ENCODE measurements at regions not wholly inside any gene's neighbourhood (a gene's known extent, or its start where the extent isn't known, plus 50 kb on each side); places are given as distances from the start of the nearest gene placed in this dataset.

DNA sequence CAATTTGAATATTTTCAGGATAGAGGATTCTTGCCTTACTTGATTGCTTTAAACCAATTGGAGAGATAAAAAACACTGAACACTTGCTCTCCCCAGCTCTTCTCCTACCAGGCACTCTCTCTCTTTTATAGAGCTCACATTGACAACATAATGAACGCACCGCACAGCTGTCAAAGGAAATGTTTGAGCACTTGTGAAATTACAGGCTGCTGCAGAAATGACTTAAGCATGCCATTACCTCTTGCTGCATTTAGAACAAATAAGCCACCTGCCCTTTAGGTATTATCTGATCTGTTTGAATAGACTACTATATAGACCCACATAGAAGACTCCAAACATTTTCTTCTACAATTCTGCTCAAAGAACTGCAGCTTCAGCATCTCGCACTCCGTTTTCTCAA lies 227.7 kb downstream of the C4orf33 start:
- Histone ChIP-seq H3K36me3 (no peaks in the 10 kb centered on the region), H3K27me3 (no peaks in the 10 kb centered on the region), H3K4me1 (no peaks in the 10 kb centered on the region), H3K27ac (no peak overlapping the region), H3K9me3 (no peaks in the 10 kb centered on the region), H3K4me3 (no peak overlapping the region)
- intact Hi-C loops (cut with DNase I; ENCODE audit: low total_unique reads) = no loop called here
- DNase-seq (ENCODE audit: low spot score in 2 of 2) = no peak
- TF ChIP-seq CTCF (IDR thresholded peaks at IDR 0.05) (no peak), POLR2A (IDR thresholded peaks at IDR 0.05) (no peak), POLR2AphosphoS5 (IDR thresholded peaks at IDR 0.05) (no peak)

- H3K4me1 ChIP-seq = no peaks in the 10 kb centered on the region
- TF ChIP-seq POLR2AphosphoS5 (IDR thresholded peaks at IDR 0.05) (no peak), POLR2A (IDR thresholded peaks at IDR 0.05) (no peak), CTCF (IDR thresholded peaks at IDR 0.05) (no peak)
- no peaks in the 10 kb centered on the region for H3K36me3 ChIP-seq
- no peak for DNase-seq (ENCODE audit: low spot score in 2 of 2)
- intact Hi-C loops (cut with DNase I; ENCODE audit: low total_unique reads) = no loop called here
- no peaks in the 10 kb centered on the region for H3K9me3 ChIP-seq
- no peaks in the 10 kb centered on the region for H3K27me3 ChIP-seq
- H3K27ac ChIP-seq = no peak overlapping the region
- H3K4me3 ChIP-seq = no peak overlapping the region
Observed at GRCh38 chr4:129326571-129327460, 230.9 kb downstream of the C4orf33 start.

DNA sequence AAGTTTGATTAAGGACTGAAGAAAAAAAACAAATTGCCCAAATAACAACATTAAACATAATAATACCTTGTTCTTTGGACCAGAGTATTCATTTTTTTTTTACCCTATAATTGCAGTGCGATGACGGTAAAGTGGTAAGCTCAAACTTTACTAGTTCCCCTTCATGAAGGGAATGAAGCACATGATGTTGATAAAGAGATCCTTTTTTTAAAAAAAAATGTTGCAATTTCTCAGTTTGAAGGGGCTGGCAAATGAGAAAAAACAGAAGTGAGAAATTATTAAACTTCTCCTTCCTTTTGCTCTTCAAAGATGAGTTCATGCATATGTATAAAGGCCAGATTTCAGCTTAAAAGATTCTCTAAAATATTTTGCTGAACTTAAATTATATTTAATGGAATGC lies 231.7 kb downstream of the C4orf33 start:
- no peaks in the 10 kb centered on the region for H3K9me3 ChIP-seq
- intact Hi-C loops (cut with DNase I; ENCODE audit: low total_unique reads) = no loop called here
- no peak overlapping the region for H3K27ac ChIP-seq
- TF ChIP-seq POLR2A (IDR thresholded peaks at IDR 0.05) (no peak), POLR2AphosphoS5 (IDR thresholded peaks at IDR 0.05) (no peak), CTCF (IDR thresholded peaks at IDR 0.05) (no peak)
- no peaks in the 10 kb centered on the region for H3K4me1 ChIP-seq
- no peaks in the 10 kb centered on the region for H3K27me3 ChIP-seq
- H3K4me3 ChIP-seq = no peak overlapping the region
- H3K36me3 ChIP-seq = no peaks in the 10 kb centered on the region
- DNase-seq (ENCODE audit: low spot score in 2 of 2) = no peak

GRCh38 chr4:129328162-129328561 lies 232.2 kb downstream of the C4orf33 start:
- H3K36me3 ChIP-seq = no peaks in the 10 kb centered on the region
- intact Hi-C loops (cut with DNase I; ENCODE audit: low total_unique reads) = no loop called here
- no peak overlapping the region for H3K4me3 ChIP-seq
- H3K9me3 ChIP-seq = no peaks in the 10 kb centered on the region
- no peak overlapping the region for H3K27ac ChIP-seq
- no peaks in the 10 kb centered on the region for H3K4me1 ChIP-seq
- no peak for DNase-seq (ENCODE audit: low spot score in 2 of 2)
- no peaks in the 10 kb centered on the region for H3K27me3 ChIP-seq
- TF ChIP-seq POLR2A (IDR thresholded peaks at IDR 0.05) = no peak
- TF ChIP-seq POLR2AphosphoS5 (IDR thresholded peaks at IDR 0.05) = no peak
- TF ChIP-seq CTCF (IDR thresholded peaks at IDR 0.05) = no peak

GRCh38 chr4:129334136-129334535 lies 238.2 kb downstream of the C4orf33 start:
- no peak for TF ChIP-seq CTCF (IDR thresholded peaks at IDR 0.05)
- H3K4me3 ChIP-seq = no peak overlapping the region
- H3K4me1 ChIP-seq = no peaks in the 10 kb centered on the region
- no peaks in the 10 kb centered on the region for H3K27me3 ChIP-seq
- DNase-seq (ENCODE audit: low spot score in 2 of 2) = no peak
- intact Hi-C loops (cut with DNase I; ENCODE audit: low total_unique reads) = no loop called here
- H3K9me3 ChIP-seq = no peaks in the 10 kb centered on the region
- H3K36me3 ChIP-seq = no peaks in the 10 kb centered on the region
- H3K27ac ChIP-seq = no peak overlapping the region
